ENCODE measurements at regions not wholly inside any gene's neighbourhood (a gene's known extent, or its start where the extent isn't known, plus 50 kb on each side); places are given as distances from the start of the nearest gene placed in this dataset.

- DNase-seq (ENCODE audit: low read depth) = no peak
- no peak overlapping the region for H3K4me3 ChIP-seq (ENCODE audit: low read depth, low read length)
- TF ChIP-seq CTCF (IDR thresholded peaks at IDR 0.05; ENCODE audit: insufficient read depth, low read depth, low read length) = no peak
These were observed 1080.5 kb upstream of the TENM3 start for GRCh38 chr4:181162676-181163075.

GRCh38 chr4:181166742-181167399, 1076.3 kb upstream of the TENM3 start:
- DNase-seq (ENCODE audit: low read depth) = no peak
- no peak for TF ChIP-seq CTCF (IDR thresholded peaks at IDR 0.05; ENCODE audit: insufficient read depth, low read depth, low read length)

GRCh38 chr4:181168011-181168805, 1075.0 kb upstream of the TENM3 start:
- no peak for TF ChIP-seq CTCF (IDR thresholded peaks at IDR 0.05; ENCODE audit: insufficient read depth, low read depth, low read length)
- no peak overlapping the region for H3K4me3 ChIP-seq (ENCODE audit: low read depth, low read length)
- DNase-seq (ENCODE audit: low read depth) = no peak

More at GRCh38 chr4:181166742-181167399, 1076.3 kb upstream of the TENM3 start:
- no peak overlapping the region for H3K4me3 ChIP-seq (ENCODE audit: low read depth, low read length)

- no peak overlapping the region for H3K4me3 ChIP-seq (ENCODE audit: low read depth, low read length)
- TF ChIP-seq CTCF (IDR thresholded peaks at IDR 0.05; ENCODE audit: insufficient read depth, low read depth, low read length) = no peak
- no peak for DNase-seq (ENCODE audit: low read depth)
These were observed 1070.2 kb upstream of the TENM3 start for GRCh38 chr4:181173046-181173445.

GRCh38 chr4:181176306-181176705, 1066.9 kb upstream of the TENM3 start:
- TF ChIP-seq CTCF (IDR thresholded peaks at IDR 0.05; ENCODE audit: insufficient read depth, low read depth, low read length) = no peak
- no peak for DNase-seq (ENCODE audit: low read depth)
- H3K4me3 ChIP-seq (ENCODE audit: low read depth, low read length) = no peak overlapping the region

GRCh38 chr4:181181331-181181730, 1061.9 kb upstream of the TENM3 start:
- no peak for DNase-seq (ENCODE audit: low read depth)
- no peak for TF ChIP-seq CTCF (IDR thresholded peaks at IDR 0.05; ENCODE audit: insufficient read depth, low read depth, low read length)
- no peak overlapping the region for H3K4me3 ChIP-seq (ENCODE audit: low read depth, low read length)
